ENCODE measurements at regions not wholly inside any gene's neighbourhood (a gene's known extent, or its start where the extent isn't known, plus 50 kb on each side); places are given as distances from the start of the nearest gene placed in this dataset.

GRCh38 chr2:196224756-196225155 is 53.4 kb upstream of the STK17B start:
- H3K4me3 ChIP-seq (ENCODE audit: low read depth, low read length), result no peak overlapping the region
- no peak for DNase-seq (ENCODE audit: low read depth)

GRCh38 chr2:196225213-196225612 is 53.8 kb upstream of the STK17B start:
- no peak for DNase-seq (ENCODE audit: low read depth)
- H3K4me3 ChIP-seq (ENCODE audit: low read depth, low read length), result no peak overlapping the region

GRCh38 chr2:196226058-196226706 is 54.8 kb upstream of the STK17B start:
- no peak for DNase-seq (ENCODE audit: low read depth)
- no peak overlapping the region for H3K4me3 ChIP-seq (ENCODE audit: low read depth, low read length)

- H3K4me3 ChIP-seq (ENCODE audit: low read depth, low read length), result no peak overlapping the region
- DNase-seq (ENCODE audit: low read depth), result no peak
Observed at GRCh38 chr2:196226707-196227065, 55.3 kb upstream of the STK17B start.

GRCh38 chr2:196229013-196229412 is 57.6 kb upstream of the STK17B start:
- H3K4me3 ChIP-seq (ENCODE audit: low read depth, low read length), result no peak overlapping the region

GRCh38 chr2:196230061-196230854 is 58.9 kb upstream of the STK17B start:
- H3K4me3 ChIP-seq (ENCODE audit: low read depth, low read length), result no peak overlapping the region
- no peak for DNase-seq (ENCODE audit: low read depth)

More at GRCh38 chr2:196229013-196229412, 57.6 kb upstream of the STK17B start:
- DNase-seq (ENCODE audit: low read depth), result no peak

- peak; percentile 63 for DNase-seq (ENCODE audit: low read depth)
- no peak overlapping the region for H3K4me3 ChIP-seq (ENCODE audit: low read depth, low read length)
Observed at GRCh38 chr2:196233021-196233804, 61.8 kb upstream of the STK17B start.

- H3K4me3 ChIP-seq (ENCODE audit: low read depth, low read length), result no peak overlapping the region
- no peak for DNase-seq (ENCODE audit: low read depth)
Observed at GRCh38 chr2:196233805-196234475, 62.6 kb upstream of the STK17B start.

GRCh38 chr2:196234672-196235071 is 63.3 kb upstream of the STK17B start:
- no peak for DNase-seq (ENCODE audit: low read depth)
- no peak overlapping the region for H3K4me3 ChIP-seq (ENCODE audit: low read depth, low read length)

- H3K4me3 ChIP-seq (ENCODE audit: low read depth, low read length), result no peak overlapping the region
- no peak for DNase-seq (ENCODE audit: low read depth)
Observed at GRCh38 chr2:196238836-196239380, 67.5 kb upstream of the STK17B start.

GRCh38 chr2:196239622-196240587 is 68.5 kb upstream of the STK17B start:
- DNase-seq (ENCODE audit: low read depth), result no peak
- no peak overlapping the region for H3K4me3 ChIP-seq (ENCODE audit: low read depth, low read length)

GRCh38 chr2:196241175-196241574 is 69.8 kb upstream of the STK17B start:
- no peak for DNase-seq (ENCODE audit: low read depth)

GRCh38 chr2:196242131-196242620 is 70.8 kb upstream of the STK17B start:
- no peak overlapping the region for H3K4me3 ChIP-seq (ENCODE audit: low read depth, low read length)
- no peak for DNase-seq (ENCODE audit: low read depth)

More at GRCh38 chr2:196241175-196241574, 69.8 kb upstream of the STK17B start:
- H3K4me3 ChIP-seq (ENCODE audit: low read depth, low read length), result no peak overlapping the region

GRCh38 chr2:196244516-196244915 is 73.1 kb upstream of the STK17B start:
- DNase-seq (ENCODE audit: low read depth), result no peak
- H3K4me3 ChIP-seq (ENCODE audit: low read depth, low read length), result no peak overlapping the region

- DNase-seq (ENCODE audit: low read depth), result no peak
- H3K4me3 ChIP-seq (ENCODE audit: low read depth, low read length), result no peak overlapping the region
Observed at GRCh38 chr2:196244966-196245365, 73.6 kb upstream of the STK17B start.

- DNase-seq (ENCODE audit: low read depth), result no peak
Observed at GRCh38 chr2:196245378-196246140, 74.2 kb upstream of the STK17B start.

GRCh38 chr2:196247114-196247975 is 76.0 kb upstream of the STK17B start:
- DNase-seq (ENCODE audit: low read depth), result no peak
- no peak overlapping the region for H3K4me3 ChIP-seq (ENCODE audit: low read depth, low read length)

More at GRCh38 chr2:196245378-196246140, 74.2 kb upstream of the STK17B start:
- no peak overlapping the region for H3K4me3 ChIP-seq (ENCODE audit: low read depth, low read length)
